Chondrocyte (in vitro differentiated cells): ENCODE measurements at regions not wholly inside any gene's neighbourhood (a gene's known extent, or its start where the extent isn't known, plus 50 kb on each side); places are given as distances from the start of the nearest gene placed in this dataset.
"Not testable (repeated sequence)": the region's sequence is repeated elsewhere in the genome, so short reads cannot be mapped to it uniquely, and the experiment has no call there.

ENCODE experiments used
- DNase-seq: peaks from one replicate; pipeline ENCODE4 v3.0.0; 2021; ENCODE audit warnings: mixed read lengths, low spot score
- H3K27ac Mint-ChIP-seq: one replicate; pipeline ENCODE4 v1.8.0; 2021; ENCODE audit warnings: mild to moderate bottlenecking, moderate library complexity, mixed read lengths; ENCODE audit not compliant: unreplicated experiment
- H3K27me3 Mint-ChIP-seq: 2 replicates; pipeline ENCODE4 v1.8.0; 2021; ENCODE audit warnings: low read depth, mixed read lengths
- H3K36me3 Mint-ChIP-seq: 2 replicates; pipeline ENCODE4 v1.8.0; 2021; ENCODE audit warnings: low read depth, mixed read lengths
- H3K4me1 Mint-ChIP-seq: 2 replicates; pipeline ENCODE4 v1.8.0; 2021; ENCODE audit warnings: low read depth, mild to moderate bottlenecking, mixed read lengths
- H3K4me3 Mint-ChIP-seq: one replicate; pipeline ENCODE4 v1.8.0; 2021; ENCODE audit warnings: mild to moderate bottlenecking, moderate library complexity, mixed read lengths; ENCODE audit not compliant: unreplicated experiment
- H3K9me3 Mint-ChIP-seq: 2 replicates; pipeline ENCODE4 v1.8.0; 2021; ENCODE audit warnings: low read depth, mixed read lengths
- TF ChIP-seq, protein P1 (sequence below): fragments of 200-600 bp; sonication (generic); IDR thresholded peaks from 2 replicates; pipeline ENCODE4 v1.5.0; 2021; ENCODE audit warnings: antibody characterized with exemption, mild to moderate bottlenecking, moderate library complexity

DNA sequence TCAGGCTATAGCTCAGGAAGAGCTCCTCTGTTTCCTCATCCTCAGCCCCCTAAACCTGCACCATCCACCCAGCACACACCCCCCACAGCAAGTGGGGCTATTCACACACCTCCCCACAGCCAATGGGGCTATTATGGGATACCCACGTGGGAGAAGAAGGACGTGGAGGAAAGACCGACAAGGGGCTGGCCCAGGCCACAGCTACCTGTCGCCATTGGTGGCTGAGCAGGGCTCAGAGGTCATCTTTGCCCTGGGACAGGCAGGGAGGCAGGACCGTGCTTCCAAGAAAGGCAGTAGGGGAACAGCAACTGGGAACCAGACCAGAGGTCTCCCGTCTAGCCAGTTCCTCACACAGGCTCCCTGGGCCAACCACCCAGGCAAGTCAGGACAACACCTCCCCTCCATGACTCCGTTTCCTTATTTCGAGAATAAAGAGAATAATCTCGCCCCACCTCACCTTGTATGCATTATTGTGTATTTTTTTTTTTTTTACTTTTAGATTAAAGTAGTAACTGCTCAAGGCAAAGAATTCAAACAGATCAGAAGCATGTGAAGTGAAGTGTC lies 92.3 kb upstream of the TARDBP start:
- Mint-ChIP-seq H3K4me3 (no peak overlapping the region), H3K27ac (no peak overlapping the region), H3K36me3 (peaks cover 2% of the 10 kb centered on the region), H3K27me3 (peaks cover 35% of the 10 kb centered on the region), H3K9me3 (peaks cover 5% of the 10 kb centered on the region), H3K4me1 (no peaks in the 10 kb centered on the region)
- no peak for DNase-seq
- TF ChIP-seq, protein P1, sequence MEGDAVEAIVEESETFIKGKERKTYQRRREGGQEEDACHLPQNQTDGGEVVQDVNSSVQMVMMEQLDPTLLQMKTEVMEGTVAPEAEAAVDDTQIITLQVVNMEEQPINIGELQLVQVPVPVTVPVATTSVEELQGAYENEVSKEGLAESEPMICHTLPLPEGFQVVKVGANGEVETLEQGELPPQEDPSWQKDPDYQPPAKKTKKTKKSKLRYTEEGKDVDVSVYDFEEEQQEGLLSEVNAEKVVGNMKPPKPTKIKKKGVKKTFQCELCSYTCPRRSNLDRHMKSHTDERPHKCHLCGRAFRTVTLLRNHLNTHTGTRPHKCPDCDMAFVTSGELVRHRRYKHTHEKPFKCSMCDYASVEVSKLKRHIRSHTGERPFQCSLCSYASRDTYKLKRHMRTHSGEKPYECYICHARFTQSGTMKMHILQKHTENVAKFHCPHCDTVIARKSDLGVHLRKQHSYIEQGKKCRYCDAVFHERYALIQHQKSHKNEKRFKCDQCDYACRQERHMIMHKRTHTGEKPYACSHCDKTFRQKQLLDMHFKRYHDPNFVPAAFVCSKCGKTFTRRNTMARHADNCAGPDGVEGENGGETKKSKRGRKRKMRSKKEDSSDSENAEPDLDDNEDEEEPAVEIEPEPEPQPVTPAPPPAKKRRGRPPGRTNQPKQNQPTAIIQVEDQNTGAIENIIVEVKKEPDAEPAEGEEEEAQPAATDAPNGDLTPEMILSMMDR: no peak

DNA sequence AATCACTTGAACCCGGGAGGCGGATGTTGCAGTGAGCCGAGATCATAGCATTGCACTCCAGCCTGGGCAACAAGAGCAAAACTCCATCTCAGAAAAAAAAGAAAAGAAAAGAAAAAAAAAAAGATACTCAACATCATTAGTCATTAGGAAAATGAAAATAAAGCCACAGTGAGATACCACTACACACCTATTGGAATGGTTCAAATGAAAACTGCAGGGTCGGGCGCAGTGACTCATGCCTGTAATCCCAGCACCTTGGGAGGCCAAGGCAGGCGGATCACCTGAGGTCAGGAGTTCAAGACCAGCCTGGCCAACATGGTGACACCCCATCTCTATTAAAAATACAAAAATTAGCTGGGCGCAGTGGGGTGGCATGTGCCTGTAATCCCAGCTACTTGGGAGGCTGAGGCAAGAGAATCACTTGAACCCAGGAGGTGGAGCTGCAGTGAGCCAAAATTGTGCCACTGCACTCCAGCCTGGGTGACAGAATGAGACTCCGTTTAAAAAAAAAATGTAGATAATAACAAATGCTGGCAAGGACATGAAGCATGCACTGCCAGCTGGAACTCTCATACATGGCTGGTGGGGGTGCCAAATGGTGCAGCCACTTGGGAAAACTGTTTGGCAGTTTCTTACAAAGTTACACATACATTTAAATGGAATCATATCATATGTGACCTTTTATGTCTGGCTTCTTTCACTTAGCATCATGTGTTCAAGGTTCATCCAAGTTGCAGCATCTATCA lies 90.0 kb upstream of the TARDBP start:
- H3K9me3 Mint-ChIP-seq, H3K27ac Mint-ChIP-seq, H3K36me3 Mint-ChIP-seq, H3K4me1 Mint-ChIP-seq, H3K4me3 Mint-ChIP-seq, DNase-seq: not testable (repeated sequence)
- H3K27me3 Mint-ChIP-seq: peaks cover 26% of the 10 kb centered on the region

DNA sequence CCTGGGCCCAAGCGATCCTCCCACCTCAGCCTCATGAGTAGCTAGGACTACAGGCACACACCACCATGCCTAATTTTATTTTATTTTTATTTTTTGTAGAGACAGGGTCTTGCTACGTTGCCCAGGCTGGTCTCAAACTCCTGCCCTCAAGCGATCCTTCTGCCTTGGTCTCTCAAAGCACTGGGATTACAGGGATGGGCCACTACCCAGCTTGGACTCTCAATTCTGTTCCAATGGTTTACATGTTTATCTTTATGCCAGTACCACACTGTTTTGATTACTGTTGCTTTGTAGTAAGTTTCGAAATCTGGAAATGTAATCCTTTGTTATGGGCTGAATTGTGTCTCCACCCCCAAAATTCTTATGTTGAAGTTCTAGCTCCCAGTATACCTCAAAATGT lies 88.4 kb upstream of the TARDBP start:
- peaks cover 3% of the 10 kb centered on the region for H3K36me3 Mint-ChIP-seq
- H3K4me3 Mint-ChIP-seq: no peak overlapping the region
- H3K27me3 Mint-ChIP-seq: peaks cover 16% of the 10 kb centered on the region
- peaks cover 11% of the 10 kb centered on the region for H3K9me3 Mint-ChIP-seq
- DNase-seq: no peak
- TF ChIP-seq, protein P1: no peak
- H3K4me1 Mint-ChIP-seq: no peaks in the 10 kb centered on the region
- H3K27ac Mint-ChIP-seq: no peak overlapping the region

DNA sequence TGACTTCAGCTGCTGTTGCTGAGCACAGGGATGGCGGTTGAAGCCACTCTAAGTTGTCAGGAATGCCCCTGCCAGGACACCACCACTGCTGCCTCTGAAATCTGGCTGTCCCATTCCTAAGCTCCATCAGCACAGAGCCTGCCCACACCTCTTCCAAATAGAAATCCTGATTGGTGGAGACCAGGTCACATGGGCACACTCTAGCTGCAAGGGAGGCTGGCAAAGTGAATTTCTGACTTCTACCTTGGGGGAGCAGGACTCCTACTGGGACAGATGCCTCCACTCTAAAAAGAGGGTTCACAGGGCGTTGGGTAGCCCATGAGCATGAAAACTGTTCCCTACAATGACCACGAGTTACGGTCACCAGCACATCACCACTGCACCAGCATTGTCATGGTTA lies 83.8 kb upstream of the TARDBP start:
- Mint-ChIP-seq H3K36me3 (peaks cover 1% of the 10 kb centered on the region), H3K27me3 (peaks cover 5% of the 10 kb centered on the region), H3K9me3 (peaks cover 11% of the 10 kb centered on the region), H3K4me1 (no peaks in the 10 kb centered on the region), H3K4me3 (no peak overlapping the region), H3K27ac (no peak overlapping the region)
- no peak for DNase-seq
- TF ChIP-seq, protein P1: no peak

DNA sequence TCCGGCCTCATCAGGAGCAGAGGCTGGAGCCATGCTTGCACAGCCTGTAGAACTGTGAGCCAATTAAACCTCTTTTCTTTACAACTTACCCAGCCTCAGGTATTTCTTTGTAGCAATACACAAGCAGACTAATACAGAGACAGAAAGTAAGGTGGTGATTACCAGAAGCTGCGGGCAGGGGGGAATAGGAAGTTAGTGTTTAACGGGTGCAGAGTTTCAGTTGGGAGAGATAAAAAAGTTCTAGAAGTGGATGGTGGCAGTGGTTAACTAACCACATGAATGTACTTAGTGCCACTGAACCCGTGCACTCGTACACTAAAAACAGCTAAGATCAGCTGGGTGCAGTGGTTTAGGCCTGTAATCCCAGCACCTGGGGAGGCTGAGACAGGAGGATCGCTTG lies 80.4 kb upstream of the TARDBP start:
- Mint-ChIP-seq H3K4me1 (no peaks in the 10 kb centered on the region), H3K9me3 (peaks cover 7% of the 10 kb centered on the region), H3K4me3 (no peak overlapping the region), H3K27ac (no peak overlapping the region), H3K36me3 (peaks cover 1% of the 10 kb centered on the region), H3K27me3 (peaks cover 6% of the 10 kb centered on the region)
- TF ChIP-seq, protein P1: no peak
- DNase-seq: no peak
